CD14-positive monocyte (primary cell): ENCODE measurements at regions not wholly inside any gene's neighbourhood (a gene's known extent, or its start where the extent isn't known, plus 50 kb on each side); places are given as distances from the start of the nearest gene placed in this dataset.

Source experiments
- DNase-seq, 3 donors: peaks; one replicate each; pipeline ENCODE4 v3.0.0-alpha.2; 2011 to 2022
- H2AFZ ChIP-seq: 2 replicates; pipeline ENCODE4 v1.6.0; 2012; ENCODE audit warnings: mild to moderate bottlenecking, low read depth, low read length, inconsistent platforms; ENCODE audit not compliant: insufficient read depth, poor library complexity, severe bottlenecking
- H3K27ac ChIP-seq, 2 donors: 1 replicate in 1 of 2; 2 replicates in 1 of 2; pipeline ENCODE4 v1.5.1; 2012 to 2013; ENCODE audit warnings: low read length in 2 of 2, control low read depth in 1 of 2, inconsistent platforms in 1 of 2, low read depth in 1 of 2, mild to moderate bottlenecking in 1 of 2
- H3K27me3 ChIP-seq, 2 donors: one replicate each; pipeline versions ENCODE4 v1.6.0 to v1.6.1; 2011 to 2013; ENCODE audit warnings: low read length in 2 of 2; ENCODE audit not compliant: control insufficient read depth in 2 of 2, insufficient read depth in 2 of 2
- H3K36me3 ChIP-seq, 2 donors: replicated peaks in 1 of 2; 1 replicate in 1 of 2; 2 replicates in 1 of 2; pipeline versions ENCODE4 v1.5.1 to v1.6.1; 2012 to 2013; ENCODE audit warnings: low read length in 2 of 2, control low read depth in 1 of 2, inconsistent platforms in 1 of 2, mild to moderate bottlenecking in 1 of 2; ENCODE audit not compliant: insufficient read depth in 2 of 2, control insufficient read depth in 1 of 2
- H3K4me1 ChIP-seq, 2 donors: 1 replicate in 1 of 2; 2 replicates in 1 of 2; pipeline versions ENCODE4 v1.5.1 to v1.6.1; 2012 to 2013; ENCODE audit warnings: low read length in 2 of 2, control low read depth in 1 of 2, inconsistent platforms in 1 of 2, mild to moderate bottlenecking in 1 of 2, moderate library complexity in 1 of 2; ENCODE audit not compliant: insufficient read depth in 2 of 2, control insufficient read depth in 1 of 2
- H3K4me2 ChIP-seq: replicated peaks from 2 replicates; pipeline ENCODE3; 2012; ENCODE audit warnings: low read length, moderate library complexity, mild to moderate bottlenecking; ENCODE audit not compliant: poor library complexity, severe bottlenecking; ENCODE audit errors: extremely low read depth
- H3K4me3 ChIP-seq, 3 experiments: fragments of 200-600 bp in 1 of 3; sonication (generic) in 1 of 3; replicated peaks in 1 of 3; 1 replicate in 2 of 3; 2 replicates in 1 of 3; pipeline ENCODE4 v1.5.1; 2011 to 2013; ENCODE audit warnings: low read length in 3 of 3, mild to moderate bottlenecking in 3 of 3, control low read depth in 2 of 3, low read depth in 2 of 3, inconsistent platforms in 1 of 3, moderate library complexity in 1 of 3
- H3K79me2 ChIP-seq: 2 replicates; pipeline ENCODE4 v1.6.0; 2012; ENCODE audit warnings: mild to moderate bottlenecking, control low read depth, inconsistent platforms, low read length, moderate library complexity; ENCODE audit not compliant: insufficient read depth
- H3K9ac ChIP-seq: 2 replicates; pipeline ENCODE4 v1.6.0; 2017; ENCODE audit warnings: low read length, mild to moderate bottlenecking; ENCODE audit not compliant: insufficient read depth, poor library complexity, severe bottlenecking
- H3K9me3 ChIP-seq, 2 donors: replicated peaks in 1 of 2; 1 replicate in 1 of 2; 2 replicates in 1 of 2; pipeline versions ENCODE4 v1.5.1 to v1.6.1; 2012 to 2013; ENCODE audit warnings: low read length in 2 of 2, control low read depth in 1 of 2; ENCODE audit not compliant: control insufficient read depth in 1 of 2, insufficient read depth in 1 of 2
- H4K20me1 ChIP-seq: 2 replicates; pipeline ENCODE4 v1.6.0; 2012; ENCODE audit warnings: mild to moderate bottlenecking, low read length, control low read depth, moderate library complexity; ENCODE audit not compliant: insufficient read depth
- H3K27ac Mint-ChIP-seq, 7 donors: one replicate each; pipeline ENCODE4 v1.8.0; 2020; ENCODE audit warnings: mild to moderate bottlenecking in 7 of 7, mixed read lengths in 7 of 7, moderate library complexity in 6 of 7, inconsistent platforms in 2 of 7
- H3K27me3 Mint-ChIP-seq, 3 donors: one replicate each; pipeline ENCODE4 v1.8.0; 2021 to 2022; ENCODE audit warnings: low read depth in 3 of 3, mild to moderate bottlenecking in 3 of 3, mixed read lengths in 3 of 3, moderate library complexity in 3 of 3, inconsistent platforms in 1 of 3
- H3K36me3 Mint-ChIP-seq, 2 donors: one replicate each; pipeline ENCODE4 v1.8.0; 2020; ENCODE audit warnings: mixed read lengths in 2 of 2, inconsistent platforms in 1 of 2, mild to moderate bottlenecking in 1 of 2
- H3K4me1 Mint-ChIP-seq: one replicate; pipeline ENCODE4 v1.8.0; 2020; ENCODE audit warnings: mild to moderate bottlenecking, mixed read lengths
- H3K4me3 Mint-ChIP-seq, 2 donors: one replicate each; pipeline ENCODE4 v1.8.0; 2020; ENCODE audit warnings: mild to moderate bottlenecking in 2 of 2, mixed read lengths in 2 of 2, moderate library complexity in 1 of 2
- H3K9me3 Mint-ChIP-seq, 7 donors: one replicate each; pipeline ENCODE4 v1.8.0; 2020 to 2022; ENCODE audit warnings: mixed read lengths in 7 of 7, mild to moderate bottlenecking in 6 of 7, moderate library complexity in 6 of 7, inconsistent platforms in 2 of 7
- CTCF ChIP-seq: fragments of 200-600 bp; IDR thresholded peaks from one replicate; pipeline ENCODE4 v1.8.0; 2022; ENCODE audit warnings: antibody characterized with exemption, mild to moderate bottlenecking
- WGBS: methylation state at CpG from one replicate; pipeline ENCODE4 v1.1.5; 2013; ENCODE audit warnings: missing lambda C conversion rate; ENCODE audit not compliant: insufficient coverage; 5-methylcytosine and 5-hydroxymethylcytosine counted together
- intact Hi-C, 2 donors: fragments of 100-400 bp; cut with micrococcal nuclease; formaldehyde crosslinking; loops; one replicate each; pipeline versions ENCODE4 v1.15.0 to v1.15.1; 2023

GRCh38 chr7:142669074-142669654 is 80.1 kb upstream of the PRSS1 start:
- H3K36me3 Mint-ChIP-seq, result no peaks in the 10 kb centered on the region
- intact Hi-C loops, result no loop called here
- no peaks in the 10 kb centered on the region for H3K36me3 ChIP-seq
- peaks cover 33% of the 10 kb centered on the region for H3K4me1 Mint-ChIP-seq
- peak; percentile 35 for TF ChIP-seq CTCF
- H4K20me1 ChIP-seq, result no peaks in the 10 kb centered on the region
- no peaks in the 10 kb centered on the region for H3K79me2 ChIP-seq
- no peak overlapping the region for H3K4me2 ChIP-seq
- H2AFZ ChIP-seq, result no peak overlapping the region
- H3K27ac ChIP-seq, result no peak overlapping the region
- no peak overlapping the region for H3K27ac Mint-ChIP-seq
- H3K4me3 ChIP-seq, result no peak overlapping the region
- no peaks in the 10 kb centered on the region for H3K9me3 Mint-ChIP-seq
- no peaks in the 10 kb centered on the region for H3K27me3 ChIP-seq
- H3K27me3 Mint-ChIP-seq, result no peaks in the 10 kb centered on the region
- no peaks in the 10 kb centered on the region for H3K9me3 ChIP-seq
- WGBS, result no CpG with 5 or more reads among the region's 2 CpGs
- no peak for DNase-seq
- peaks cover 9 to 24% of the 10 kb centered on the region in 2 donors for H3K4me1 ChIP-seq
- no peak overlapping the region for H3K4me3 Mint-ChIP-seq
- H3K9ac ChIP-seq, result no peak overlapping the region

- 0% methylated on average over 1 of the region's 4 CpGs for WGBS
- Histone ChIP-seq H4K20me1 (no peaks in the 10 kb centered on the region), H3K4me3 (no peak overlapping the region), H3K27me3 (no peaks in the 10 kb centered on the region), H3K79me2 (no peaks in the 10 kb centered on the region), H3K36me3 (no peaks in the 10 kb centered on the region), H3K9ac (no peak overlapping the region), H3K27ac (no peak overlapping the region), H3K9me3 (no peaks in the 10 kb centered on the region), H2AFZ (no peak overlapping the region), H3K4me2 (no peak overlapping the region), H3K4me1 (peaks cover 9 to 24% of the 10 kb centered on the region in 2 donors)
- Mint-ChIP-seq H3K27me3 (no peaks in the 10 kb centered on the region), H3K4me1 (peaks cover 33% of the 10 kb centered on the region), H3K9me3 (no peaks in the 10 kb centered on the region), H3K27ac (no peak overlapping the region), H3K4me3 (no peak overlapping the region), H3K36me3 (no peaks in the 10 kb centered on the region)
- TF ChIP-seq CTCF, result no peak
- intact Hi-C loops, result no loop called here
- peak; percentile 24 to 37 (median 35) for DNase-seq
Observed at GRCh38 chr7:142668495-142668894, 80.8 kb upstream of the PRSS1 start.
